ENCODE measurements at regions not wholly inside any gene's neighbourhood (a gene's known extent, or its start where the extent isn't known, plus 50 kb on each side); places are given as distances from the start of the nearest gene placed in this dataset.

- DNase-seq (ENCODE audit: low read depth in 3 of 3), result no peak
These were observed 184.5 kb upstream of the CRY1 start for GRCh38 chr12:107277855-107278254.

GRCh38 chr12:107282628-107283027, 189.3 kb upstream of the CRY1 start:
- no peak for DNase-seq (ENCODE audit: low read depth in 3 of 3)

- no peak for DNase-seq (ENCODE audit: low read depth in 3 of 3)
These were observed 190.3 kb upstream of the CRY1 start for GRCh38 chr12:107283652-107284051.

GRCh38 chr12:107284692-107285091, 191.3 kb upstream of the CRY1 start:
- no peak for DNase-seq (ENCODE audit: low read depth in 3 of 3)

GRCh38 chr12:107287436-107288413, 194.4 kb upstream of the CRY1 start:
- peak in 1 of 3 donors; percentile 8 for DNase-seq (ENCODE audit: low read depth in 3 of 3)

- DNase-seq (ENCODE audit: low read depth in 3 of 3), result no peak
These were observed 195.2 kb upstream of the CRY1 start for GRCh38 chr12:107288414-107289127.

- no peak for DNase-seq (ENCODE audit: low read depth in 3 of 3)
These were observed 197.7 kb upstream of the CRY1 start for GRCh38 chr12:107291018-107291417.

- DNase-seq (ENCODE audit: low read depth in 3 of 3), result no peak
These were observed 203.3 kb upstream of the CRY1 start for GRCh38 chr12:107296681-107297089.

- no peak for DNase-seq (ENCODE audit: low read depth in 3 of 3)
These were observed 209.4 kb upstream of the CRY1 start for GRCh38 chr12:107302649-107303341.

GRCh38 chr12:107304588-107305532, 211.5 kb upstream of the CRY1 start:
- no peak for DNase-seq (ENCODE audit: low read depth in 3 of 3)

GRCh38 chr12:107306141-107306659, 212.9 kb upstream of the CRY1 start:
- no peak for DNase-seq (ENCODE audit: low read depth in 3 of 3)

- DNase-seq (ENCODE audit: low read depth in 3 of 3), result no peak
These were observed 215.0 kb upstream of the CRY1 start for GRCh38 chr12:107308310-107308709.

- DNase-seq (ENCODE audit: low read depth in 3 of 3), result no peak
These were observed 215.7 kb upstream of the CRY1 start for GRCh38 chr12:107309020-107309419.

- no peak for DNase-seq (ENCODE audit: low read depth in 3 of 3)
These were observed 217.3 kb upstream of the CRY1 start for GRCh38 chr12:107310621-107311020.

GRCh38 chr12:107311682-107312081, 218.3 kb upstream of the CRY1 start:
- DNase-seq (ENCODE audit: low read depth in 3 of 3), result no peak

GRCh38 chr12:107317751-107318555, 224.6 kb upstream of the CRY1 start:
- peak; percentile 67 to 82 (median 81) for DNase-seq (ENCODE audit: low read depth in 3 of 3)

- no peak for DNase-seq (ENCODE audit: low read depth in 3 of 3)
These were observed 225.1 kb upstream of the CRY1 start for GRCh38 chr12:107318556-107318805.

GRCh38 chr12:107318806-107319532, 225.6 kb upstream of the CRY1 start:
- DNase-seq (ENCODE audit: low read depth in 3 of 3), result no peak

GRCh38 chr12:107319533-107320032, 226.2 kb upstream of the CRY1 start:
- no peak for DNase-seq (ENCODE audit: low read depth in 3 of 3)

Measured in stimulated activated CD4-positive, alpha-beta T cell treated with anti-CD3 and anti-CD28 coated beads, TNF-alpha, amount 100 ng/mL, for 48 hours (primary cell).